Neuronal stem cell (in vitro differentiated cells): ENCODE measurements at regions not wholly inside any gene's neighbourhood (a gene's known extent, or its start where the extent isn't known, plus 50 kb on each side); places are given as distances from the start of the nearest gene placed in this dataset.

Source experiments
- DNase-seq: peaks from one replicate; pipeline ENCODE4 v3.0.0-alpha.2; 2013; ENCODE audit warnings: low spot score
- H2AFZ ChIP-seq: one replicate; pipeline ENCODE4 v1.6.1; 2013; ENCODE audit warnings: mild to moderate bottlenecking, low read length, inconsistent platforms
- H2AK5ac ChIP-seq: 2 replicates; pipeline ENCODE4 v1.6.1; 2013; ENCODE audit warnings: low read depth, mild to moderate bottlenecking, inconsistent platforms, low read length, moderate library complexity, mixed read lengths
- H2BK120ac ChIP-seq: 2 replicates; pipeline ENCODE4 v1.6.1; 2013; ENCODE audit warnings: low read depth, mild to moderate bottlenecking, inconsistent platforms, low read length, moderate library complexity, mixed read lengths
- H2BK12ac ChIP-seq: one replicate; pipeline ENCODE4 v1.6.1; 2013; ENCODE audit warnings: low read length, inconsistent platforms
- H2BK15ac ChIP-seq: 2 replicates; pipeline ENCODE4 v1.6.1; 2013; ENCODE audit warnings: mild to moderate bottlenecking, low read length, inconsistent platforms, mixed read lengths
- H2BK5ac ChIP-seq: one replicate; pipeline ENCODE4 v1.6.1; 2013; ENCODE audit warnings: inconsistent platforms, mild to moderate bottlenecking, low read length, moderate library complexity
- H3K14ac ChIP-seq: one replicate; pipeline ENCODE4 v1.6.1; 2013; ENCODE audit warnings: low read length, inconsistent platforms
- H3K18ac ChIP-seq: 2 replicates; pipeline ENCODE4 v1.6.1; 2013; ENCODE audit warnings: low read length, inconsistent platforms
- H3K23ac ChIP-seq: 2 replicates; pipeline ENCODE4 v1.6.1; 2013; ENCODE audit warnings: low read depth, mild to moderate bottlenecking, mixed read lengths, low read length, inconsistent platforms; ENCODE audit not compliant: poor library complexity
- H3K27ac ChIP-seq: replicated peaks from 3 replicates; pipeline ENCODE4 v1.5.1; 2013; ENCODE audit warnings: low read length, inconsistent platforms
- H3K27me3 ChIP-seq, 3 experiments: 2 replicates each; pipeline ENCODE4 v1.6.1; 2013; ENCODE audit warnings: low read length in 3 of 3, mild to moderate bottlenecking in 2 of 3, inconsistent platforms in 1 of 3, low read depth in 1 of 3, mixed read lengths in 1 of 3, moderate library complexity in 1 of 3; ENCODE audit not compliant: control insufficient read depth in 3 of 3, insufficient read depth in 3 of 3
- H3K36me3 ChIP-seq, 2 donors: replicated peaks in 1 of 2; 2 replicates each; pipeline ENCODE4 v1.6.1; 2013; ENCODE audit warnings: low read length in 2 of 2; ENCODE audit not compliant: control insufficient read depth in 2 of 2, insufficient read depth in 2 of 2
- H3K4ac ChIP-seq: 2 replicates; pipeline ENCODE4 v1.6.1; 2013; ENCODE audit warnings: inconsistent platforms, mild to moderate bottlenecking, low read length, moderate library complexity
- H3K4me1 ChIP-seq, 2 donors: 1 replicate in 1 of 2; 2 replicates in 1 of 2; pipeline ENCODE4 v1.6.1; 2013; ENCODE audit warnings: low read length in 2 of 2, low read depth in 1 of 2; ENCODE audit not compliant: control insufficient read depth in 2 of 2, insufficient read depth in 1 of 2
- H3K4me2 ChIP-seq: one replicate; pipeline ENCODE4 v1.6.1; 2013; ENCODE audit warnings: mild to moderate bottlenecking, low read length, inconsistent platforms; ENCODE audit not compliant: insufficient read depth, poor library complexity, severe bottlenecking
- H3K4me3 ChIP-seq, 2 donors: 2 replicates each; pipeline ENCODE4 v1.5.1; 2013; ENCODE audit warnings: low read length in 2 of 2, mild to moderate bottlenecking in 2 of 2, inconsistent platforms in 1 of 2, moderate library complexity in 1 of 2
- H3K79me1 ChIP-seq: one replicate; pipeline ENCODE4 v1.6.1; 2013; ENCODE audit warnings: low read depth, mild to moderate bottlenecking, inconsistent platforms, low read length, moderate library complexity
- H3K9ac ChIP-seq: one replicate; pipeline ENCODE4 v1.6.1; 2013; ENCODE audit warnings: mild to moderate bottlenecking, low read depth, low read length, inconsistent platforms; ENCODE audit not compliant: poor library complexity
- H3K9me3 ChIP-seq, 2 donors: replicated peaks in 1 of 2; 2 replicates each; pipeline versions ENCODE3 to v1.6.1; 2013; ENCODE audit warnings: low read length in 2 of 2, mild to moderate bottlenecking in 2 of 2, inconsistent platforms in 1 of 2, low read depth in 1 of 2, mixed read lengths in 1 of 2, moderate library complexity in 1 of 2; ENCODE audit not compliant: control insufficient read depth in 2 of 2, insufficient read depth in 1 of 2
- H4K8ac ChIP-seq: one replicate; pipeline ENCODE4 v1.6.1; 2013; ENCODE audit warnings: low read depth, mild to moderate bottlenecking, inconsistent platforms, low read length, moderate library complexity
- H4K91ac ChIP-seq: one replicate; pipeline ENCODE4 v1.6.1; 2013; ENCODE audit warnings: low read length, low read depth, mild to moderate bottlenecking, inconsistent platforms; ENCODE audit not compliant: poor library complexity
- WGBS, 2 donors: extraction: QIAGEN DNeasy Blood & Tissue Kit; methylation state at CpG; one replicate each; pipeline ENCODE4 v1.1.7; 2013; ENCODE audit warnings: missing lambda C conversion rate in 2 of 2, mixed read lengths in 1 of 2; ENCODE audit not compliant: insufficient read length in 2 of 2, insufficient replicate concordance in 1 of 2; ENCODE audit errors: extremely low coverage in 2 of 2; 5-methylcytosine and 5-hydroxymethylcytosine counted together

GRCh38 chr12:98437806-98438595 lies 77.4 kb upstream of the TMPO start:
- no CpG with 5 or more reads among the region's 1 CpG for WGBS, 2 donors
- H2BK15ac ChIP-seq, result no peak overlapping the region
- no peak overlapping the region for H3K4me2 ChIP-seq
- H3K4me1 ChIP-seq, result no peaks in the 10 kb centered on the region
- no peak overlapping the region for H3K4me3 ChIP-seq
- peaks cover 0 to 2% of the 10 kb centered on the region in 2 donors for H3K9me3 ChIP-seq
- H3K27ac ChIP-seq, result no peak overlapping the region
- H2AK5ac ChIP-seq, result no peak overlapping the region
- no peak overlapping the region for H2AFZ ChIP-seq
- H2BK12ac ChIP-seq, result no peak overlapping the region
- no peaks in the 10 kb centered on the region for H3K79me1 ChIP-seq
- H2BK120ac ChIP-seq, result no peak overlapping the region
- H2BK5ac ChIP-seq, result no peak overlapping the region
- no peak overlapping the region for H4K91ac ChIP-seq
- no peak overlapping the region for H3K9ac ChIP-seq
- H3K23ac ChIP-seq, result no peak overlapping the region
- H4K8ac ChIP-seq, result no peak overlapping the region
- DNase-seq, result no peak
- H3K36me3 ChIP-seq, result no peaks in the 10 kb centered on the region
- no peak overlapping the region for H3K14ac ChIP-seq
- H3K4ac ChIP-seq, result no peak overlapping the region
- H3K18ac ChIP-seq, result no peak overlapping the region
- H3K27me3 ChIP-seq, result no peaks in the 10 kb centered on the region

DNA sequence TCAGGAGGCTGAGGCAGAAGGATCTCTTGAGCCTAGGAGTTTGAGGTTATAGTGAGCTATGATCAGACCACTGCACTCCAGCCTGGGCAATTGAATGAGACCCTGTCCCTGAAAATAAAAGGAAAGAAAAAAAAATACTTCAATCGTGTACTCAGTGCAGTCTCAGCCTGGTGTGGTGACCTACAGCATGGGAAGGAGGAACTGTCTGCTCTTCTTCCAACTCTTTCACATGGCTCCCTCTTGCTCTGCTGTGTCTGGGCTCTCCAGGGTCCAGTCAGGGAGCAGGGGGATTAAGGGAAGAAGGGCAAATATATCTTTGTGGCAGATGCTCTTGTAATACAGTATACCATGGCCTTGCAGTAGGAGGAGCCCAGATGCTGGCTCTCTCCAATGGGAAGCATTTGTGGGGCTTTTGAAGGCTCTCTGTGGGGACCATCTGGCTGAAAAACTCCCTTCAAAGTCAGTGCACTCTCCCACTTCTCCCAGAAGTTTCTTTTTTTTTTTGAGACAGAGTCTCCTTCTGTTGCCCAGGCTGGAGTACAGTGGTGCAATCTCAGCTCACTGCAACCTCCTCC lies 76.6 kb upstream of the TMPO start:
- Histone ChIP-seq H3K4me2 (no peak overlapping the region), H3K14ac (no peak overlapping the region), H3K23ac (no peak overlapping the region), H2BK15ac (no peak overlapping the region), H3K9me3 (peaks cover 0 to 2% of the 10 kb centered on the region in 2 donors), H2AFZ (no peak overlapping the region), H3K9ac (no peak overlapping the region), H3K4me1 (no peaks in the 10 kb centered on the region), H3K4me3 (no peak overlapping the region), H4K91ac (no peak overlapping the region), H3K36me3 (no peaks in the 10 kb centered on the region), H3K4ac (no peak overlapping the region), H2BK5ac (no peak overlapping the region), H2AK5ac (no peak overlapping the region), H2BK12ac (no peak overlapping the region), H3K27me3 (no peaks in the 10 kb centered on the region), H3K27ac (no peak overlapping the region), H3K79me1 (no peaks in the 10 kb centered on the region), H4K8ac (no peak overlapping the region), H3K18ac (no peak overlapping the region), H2BK120ac (no peak overlapping the region)
- no peak for DNase-seq
- no CpG with 5 or more reads among the region's 1 CpG for WGBS, 2 donors

GRCh38 chr12:98439471-98439951 lies 75.9 kb upstream of the TMPO start:
- no peak overlapping the region for H2AK5ac ChIP-seq
- peak overlapping the region; percentile 42 for H2AFZ ChIP-seq
- no CpG with 5 or more reads among the region's 3 CpGs for WGBS, 2 donors
- no peak overlapping the region for H3K4ac ChIP-seq
- no peaks in the 10 kb centered on the region for H3K27me3 ChIP-seq
- no peak overlapping the region for H4K91ac ChIP-seq
- no peak overlapping the region for H3K14ac ChIP-seq
- H3K4me3 ChIP-seq, result no peak overlapping the region
- no peak overlapping the region for H4K8ac ChIP-seq
- no peaks in the 10 kb centered on the region for H3K79me1 ChIP-seq
- H2BK15ac ChIP-seq, result no peak overlapping the region
- no peak overlapping the region for H3K4me2 ChIP-seq
- H3K4me1 ChIP-seq, result no peaks in the 10 kb centered on the region
- H3K36me3 ChIP-seq, result no peaks in the 10 kb centered on the region
- H2BK12ac ChIP-seq, result no peak overlapping the region
- DNase-seq, result no peak
- no peak overlapping the region for H3K9ac ChIP-seq
- peaks cover 0 to 2% of the 10 kb centered on the region in 2 donors for H3K9me3 ChIP-seq
- no peak overlapping the region for H3K23ac ChIP-seq
- H2BK120ac ChIP-seq, result no peak overlapping the region
- no peak overlapping the region for H2BK5ac ChIP-seq
- H3K27ac ChIP-seq, result no peak overlapping the region
- no peak overlapping the region for H3K18ac ChIP-seq

DNA sequence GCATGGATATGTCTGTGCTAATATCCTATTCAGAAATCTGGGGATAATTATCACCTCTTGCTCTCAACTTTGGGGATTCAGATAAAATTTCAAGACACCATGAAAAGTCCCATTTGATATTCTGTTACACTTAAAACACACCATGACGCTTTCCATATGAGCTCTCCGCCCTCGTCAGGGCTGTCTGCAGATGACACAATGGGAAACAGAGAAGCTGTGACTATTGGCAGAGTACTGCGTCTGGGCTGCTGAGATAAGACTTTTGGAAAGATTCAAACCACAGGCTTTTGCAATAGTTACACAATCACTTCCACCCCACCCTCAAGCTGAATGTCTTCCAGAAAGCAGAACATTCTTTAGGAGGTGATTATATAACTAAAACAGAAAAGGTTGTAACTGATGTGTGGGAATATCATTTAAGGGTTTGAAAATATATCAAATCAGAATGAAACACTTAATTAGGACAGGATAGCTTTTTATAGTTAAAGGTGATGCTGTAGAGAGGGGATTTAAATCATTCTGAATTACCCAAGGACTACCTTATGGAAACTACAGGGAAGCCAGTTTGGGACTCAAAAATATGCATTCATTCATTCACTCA lies 75.3 kb upstream of the TMPO start:
- WGBS, 2 donors, result no CpG with 5 or more reads among the region's 4 CpGs

More for the DNA sequence above, 75.3 kb upstream of the TMPO start:
- Histone ChIP-seq H3K4me3 (no peak overlapping the region), H3K27me3 (no peaks in the 10 kb centered on the region), H3K4ac (no peak overlapping the region), H3K23ac (no peak overlapping the region), H2BK15ac (no peak overlapping the region), H2AK5ac (no peak overlapping the region), H3K36me3 (no peaks in the 10 kb centered on the region), H3K14ac (no peak overlapping the region), H2BK12ac (no peak overlapping the region), H3K9me3 (peaks cover 0 to 2% of the 10 kb centered on the region in 2 donors), H3K27ac (no peak overlapping the region), H3K4me1 (no peaks in the 10 kb centered on the region), H2BK5ac (no peak overlapping the region), H2BK120ac (no peak overlapping the region), H3K79me1 (no peaks in the 10 kb centered on the region), H3K9ac (no peak overlapping the region), H4K91ac (no peak overlapping the region), H2AFZ (no peak overlapping the region), H3K4me2 (no peak overlapping the region), H4K8ac (no peak overlapping the region), H3K18ac (no peak overlapping the region)
- DNase-seq, result no peak
